ENCODE measurements at regions not wholly inside any gene's neighbourhood (a gene's known extent, or its start where the extent isn't known, plus 50 kb on each side); places are given as distances from the start of the nearest gene placed in this dataset.
"Not testable (repeated sequence)": the region's sequence is repeated elsewhere in the genome, so short reads cannot be mapped to it uniquely, and the experiment has no call there.

GRCh38 chr13:90632184-90632583, 715.3 kb upstream of the MIR17HG start:
- no peak overlapping the region for H3K27ac Mint-ChIP-seq
- H3K4me1 Mint-ChIP-seq = no peaks in the 10 kb centered on the region
- H3K4me3 Mint-ChIP-seq = no peak overlapping the region
- no peaks in the 10 kb centered on the region for H3K36me3 Mint-ChIP-seq
- peaks cover 1% of the 10 kb centered on the region for H3K27me3 Mint-ChIP-seq
- H3K9me3 Mint-ChIP-seq = peaks cover 10% of the 10 kb centered on the region

DNA sequence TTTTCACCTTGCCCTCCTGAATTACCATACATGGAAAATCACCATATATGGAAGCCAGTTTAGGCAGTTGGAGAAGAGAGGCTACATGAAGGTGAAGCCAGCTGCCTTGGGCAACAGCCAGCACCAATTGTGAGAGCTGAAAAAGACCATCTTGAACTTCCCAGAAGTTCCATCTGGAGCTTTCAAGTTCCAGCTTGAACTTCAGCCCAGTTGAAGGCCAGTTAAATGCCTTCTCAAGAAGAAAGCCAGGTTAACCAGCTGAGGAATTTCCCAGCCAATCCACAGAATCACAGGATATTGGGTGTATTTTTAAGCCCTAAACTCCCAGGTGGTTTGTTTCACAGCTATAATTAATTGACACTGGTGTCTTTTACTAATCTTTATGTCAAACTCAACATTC, 713.6 kb upstream of the MIR17HG start:
- no peaks in the 10 kb centered on the region for H3K36me3 Mint-ChIP-seq
- peaks cover 8% of the 10 kb centered on the region for H3K9me3 Mint-ChIP-seq
- H3K27ac Mint-ChIP-seq = no peak overlapping the region
- H3K4me1 Mint-ChIP-seq = no peaks in the 10 kb centered on the region
- H3K27me3 Mint-ChIP-seq = peaks cover 1% of the 10 kb centered on the region
- H3K4me3 Mint-ChIP-seq = no peak overlapping the region

GRCh38 chr13:90640976-90641375, 706.5 kb upstream of the MIR17HG start:
- Mint-ChIP-seq H3K27ac (no peak overlapping the region), H3K4me1 (no peaks in the 10 kb centered on the region), H3K4me3 (no peak overlapping the region), H3K9me3 (no peaks in the 10 kb centered on the region), H3K27me3 (no peaks in the 10 kb centered on the region), H3K36me3 (no peaks in the 10 kb centered on the region)

GRCh38 chr13:90641884-90642283, 705.6 kb upstream of the MIR17HG start:
- peaks cover 6% of the 10 kb centered on the region for H3K9me3 Mint-ChIP-seq

DNA sequence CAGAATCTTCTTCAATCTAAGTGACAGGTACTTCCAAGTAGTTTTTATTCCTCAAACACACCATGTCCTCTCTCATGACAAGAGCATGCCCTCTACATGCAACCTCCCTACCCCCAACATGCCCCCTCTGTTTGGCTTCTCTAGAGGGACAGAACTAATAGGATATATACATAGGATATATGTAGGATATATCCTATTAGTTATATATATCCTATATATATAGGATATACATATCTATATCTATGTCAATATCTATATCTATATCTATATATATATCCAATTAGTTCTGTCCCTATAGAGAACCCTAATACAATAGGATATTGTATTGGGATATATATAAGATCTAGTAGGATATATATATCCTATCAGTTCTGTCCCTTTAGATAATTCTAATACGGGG, 701.9 kb upstream of the MIR17HG start:
- Mint-ChIP-seq H3K27ac (no peak overlapping the region), H3K4me1 (no peaks in the 10 kb centered on the region), H3K27me3 (no peaks in the 10 kb centered on the region), H3K4me3 (no peak overlapping the region), H3K9me3 (peaks cover 14% of the 10 kb centered on the region), H3K36me3 (no peaks in the 10 kb centered on the region)

More at GRCh38 chr13:90641884-90642283, 705.6 kb upstream of the MIR17HG start:
- Mint-ChIP-seq H3K4me3 (no peak overlapping the region), H3K4me1 (no peaks in the 10 kb centered on the region), H3K27me3 (no peaks in the 10 kb centered on the region), H3K27ac (no peak overlapping the region), H3K36me3 (no peaks in the 10 kb centered on the region)

DNA sequence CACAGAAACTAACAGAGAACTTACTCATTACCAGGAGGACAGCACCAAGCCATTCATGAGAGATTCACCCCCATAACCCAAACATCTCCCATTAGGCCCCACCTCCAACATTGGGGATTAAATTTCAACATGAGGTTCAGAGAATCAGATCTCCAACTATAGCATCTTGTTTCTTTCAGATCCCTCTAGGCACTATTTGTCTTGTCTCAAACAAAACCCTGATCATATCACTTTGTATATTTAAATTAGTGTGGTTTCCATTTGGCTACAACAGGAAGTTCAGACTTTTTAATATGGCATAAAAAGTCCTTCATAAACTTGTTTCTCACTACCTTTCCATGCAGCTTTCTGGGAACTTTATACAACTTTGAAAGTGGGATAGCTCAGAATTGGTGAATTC, 699.0 kb upstream of the MIR17HG start:
- Mint-ChIP-seq H3K36me3 (no peaks in the 10 kb centered on the region), H3K4me1 (no peaks in the 10 kb centered on the region), H3K9me3 (peaks cover 30% of the 10 kb centered on the region)

DNA sequence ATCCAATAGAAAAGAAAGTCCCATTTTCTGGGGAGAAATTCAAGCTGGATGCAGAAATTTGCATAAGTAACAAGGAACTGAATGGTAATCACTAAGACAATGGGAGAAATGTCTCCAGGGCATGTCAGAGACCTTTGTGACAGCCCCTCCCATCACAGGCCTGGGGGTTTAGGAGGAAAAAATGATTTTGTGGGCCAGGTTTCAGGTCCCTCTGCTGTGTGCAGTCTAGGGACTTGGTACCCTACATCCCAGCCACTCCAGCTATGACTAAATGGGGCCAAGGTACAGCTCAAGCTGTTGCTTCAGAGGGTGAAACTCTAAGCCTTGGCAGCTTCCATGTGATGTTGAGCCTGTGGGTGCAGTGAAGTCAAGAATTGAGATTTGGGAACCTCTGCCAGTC, 695.5 kb upstream of the MIR17HG start:
- Mint-ChIP-seq H3K27ac (no peak overlapping the region), H3K4me3 (no peak overlapping the region), H3K4me1 (no peaks in the 10 kb centered on the region), H3K36me3 (no peaks in the 10 kb centered on the region), H3K27me3 (no peaks in the 10 kb centered on the region), H3K9me3 (peaks cover 27% of the 10 kb centered on the region)

More for the DNA sequence above, 699.0 kb upstream of the MIR17HG start:
- Mint-ChIP-seq H3K27ac (no peak overlapping the region), H3K27me3 (no peaks in the 10 kb centered on the region), H3K4me3 (no peak overlapping the region)

GRCh38 chr13:90654970-90655369, 692.5 kb upstream of the MIR17HG start:
- H3K4me3 Mint-ChIP-seq = no peak overlapping the region
- no peak overlapping the region for H3K27ac Mint-ChIP-seq
- no peaks in the 10 kb centered on the region for H3K27me3 Mint-ChIP-seq
- peaks cover 20% of the 10 kb centered on the region for H3K9me3 Mint-ChIP-seq
- no peaks in the 10 kb centered on the region for H3K36me3 Mint-ChIP-seq
- no peaks in the 10 kb centered on the region for H3K4me1 Mint-ChIP-seq

DNA sequence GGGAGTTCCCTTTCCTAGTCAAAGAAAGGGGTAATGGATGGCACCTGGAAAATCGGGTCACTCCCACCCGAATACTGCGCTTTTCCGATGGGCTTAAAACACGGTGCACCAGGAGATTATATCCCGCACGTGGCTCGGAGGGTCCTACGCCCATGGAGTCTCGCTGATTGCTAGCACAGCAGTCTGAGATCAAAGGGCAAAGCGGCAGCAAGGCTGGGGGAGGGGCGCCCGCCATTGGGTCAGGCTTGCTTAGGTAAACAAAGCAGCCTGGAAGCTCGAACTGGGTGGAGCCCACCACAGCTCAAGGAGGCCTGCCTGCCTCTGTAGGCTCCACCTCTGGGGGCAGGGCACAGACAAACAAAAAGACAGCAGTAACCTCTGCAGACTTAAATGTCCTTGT, 683.3 kb upstream of the MIR17HG start:
- not testable (repeated sequence) for H3K27ac Mint-ChIP-seq, H3K36me3 Mint-ChIP-seq, H3K27me3 Mint-ChIP-seq, H3K4me1 Mint-ChIP-seq, H3K9me3 Mint-ChIP-seq, H3K4me3 Mint-ChIP-seq

- Mint-ChIP-seq H3K4me3 (no peak overlapping the region), H3K27ac (no peak overlapping the region), H3K36me3 (no peaks in the 10 kb centered on the region), H3K4me1 (no peaks in the 10 kb centered on the region), H3K27me3 (no peaks in the 10 kb centered on the region), H3K9me3 (no peaks in the 10 kb centered on the region)
These were observed 673.7 kb upstream of the MIR17HG start for GRCh38 chr13:90673746-90674145.

DNA sequence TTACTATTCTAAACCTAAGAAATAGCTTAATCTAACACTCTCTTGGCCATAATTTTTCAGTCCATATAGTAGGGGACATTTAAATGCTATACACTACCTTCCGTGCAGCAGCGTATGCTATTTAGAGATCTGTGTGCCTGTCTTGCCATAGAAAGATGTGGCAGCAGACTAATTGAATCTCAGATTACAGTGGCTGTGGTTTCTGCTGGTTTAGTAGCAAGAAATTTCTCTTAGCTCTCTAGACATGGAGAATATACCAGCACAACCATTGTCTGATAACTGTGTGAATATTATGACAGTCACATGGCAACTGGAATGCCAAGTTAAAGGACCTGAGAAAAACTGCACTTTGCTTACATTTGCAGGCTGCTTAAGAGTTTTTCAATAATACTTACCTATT, 672.4 kb upstream of the MIR17HG start:
- Mint-ChIP-seq H3K36me3 (no peaks in the 10 kb centered on the region), H3K9me3 (no peaks in the 10 kb centered on the region), H3K27me3 (no peaks in the 10 kb centered on the region), H3K27ac (no peak overlapping the region), H3K4me3 (no peak overlapping the region), H3K4me1 (no peaks in the 10 kb centered on the region)

- Mint-ChIP-seq H3K9me3 (no peaks in the 10 kb centered on the region), H3K27ac (no peak overlapping the region), H3K4me3 (no peak overlapping the region), H3K36me3 (no peaks in the 10 kb centered on the region), H3K27me3 (no peaks in the 10 kb centered on the region), H3K4me1 (no peaks in the 10 kb centered on the region)
These were observed 666.7 kb upstream of the MIR17HG start for GRCh38 chr13:90680826-90681225.

GRCh38 chr13:90683711-90684131, 663.8 kb upstream of the MIR17HG start:
- Mint-ChIP-seq H3K36me3 (no peaks in the 10 kb centered on the region), H3K27ac (no peak overlapping the region), H3K4me1 (no peaks in the 10 kb centered on the region), H3K27me3 (no peaks in the 10 kb centered on the region), H3K4me3 (no peak overlapping the region), H3K9me3 (no peaks in the 10 kb centered on the region)

DNA sequence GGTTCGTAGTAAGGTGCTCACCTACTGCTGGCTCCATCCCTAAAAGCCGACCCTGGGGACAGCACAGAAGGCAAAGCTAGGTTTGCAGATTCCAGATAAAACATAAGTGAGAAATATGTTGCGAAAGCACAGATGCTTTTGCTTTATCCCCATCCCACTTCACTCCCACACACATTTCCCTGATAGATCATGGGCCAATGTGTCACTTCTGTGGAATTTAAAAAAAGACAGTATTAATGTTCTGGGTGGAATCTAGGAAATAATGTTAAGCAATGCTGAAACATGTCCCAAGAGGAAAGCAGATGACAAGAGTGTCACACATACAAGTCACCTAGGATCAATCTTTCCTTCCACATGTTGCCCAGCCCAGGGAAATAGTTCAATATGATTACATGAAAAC, 661.0 kb upstream of the MIR17HG start:
- no peaks in the 10 kb centered on the region for H3K4me1 Mint-ChIP-seq
- no peaks in the 10 kb centered on the region for H3K27me3 Mint-ChIP-seq
- no peaks in the 10 kb centered on the region for H3K36me3 Mint-ChIP-seq
- no peak overlapping the region for H3K4me3 Mint-ChIP-seq
- H3K27ac Mint-ChIP-seq = no peak overlapping the region
- H3K9me3 Mint-ChIP-seq = no peaks in the 10 kb centered on the region

DNA sequence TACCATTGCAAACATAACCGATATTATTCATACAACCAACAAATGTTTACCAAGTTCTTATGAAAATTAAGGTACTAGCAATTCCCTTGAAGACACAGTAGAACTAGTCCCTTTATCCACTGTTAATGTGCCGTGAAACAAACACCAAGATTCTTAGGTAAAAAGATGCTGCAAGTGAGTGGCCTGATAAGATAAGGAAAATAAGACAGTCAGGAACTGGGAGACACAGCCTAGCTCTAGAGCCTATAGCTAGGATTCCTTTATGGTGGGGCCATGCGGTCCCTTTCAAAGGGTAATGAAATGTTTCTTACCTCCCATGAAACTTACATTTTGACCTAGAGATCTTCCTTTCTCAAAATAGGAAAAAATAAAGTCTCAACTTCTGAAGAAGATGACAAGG, 658.4 kb upstream of the MIR17HG start:
- H3K27me3 Mint-ChIP-seq = no peaks in the 10 kb centered on the region
- no peaks in the 10 kb centered on the region for H3K36me3 Mint-ChIP-seq
- no peaks in the 10 kb centered on the region for H3K9me3 Mint-ChIP-seq
- H3K4me3 Mint-ChIP-seq = no peak overlapping the region
- no peak overlapping the region for H3K27ac Mint-ChIP-seq
- H3K4me1 Mint-ChIP-seq = no peaks in the 10 kb centered on the region

GRCh38 chr13:90690458-90691080, 656.9 kb upstream of the MIR17HG start:
- Mint-ChIP-seq H3K27me3 (no peaks in the 10 kb centered on the region), H3K4me3 (no peak overlapping the region), H3K9me3 (no peaks in the 10 kb centered on the region), H3K4me1 (no peaks in the 10 kb centered on the region), H3K27ac (no peak overlapping the region), H3K36me3 (no peaks in the 10 kb centered on the region)

DNA sequence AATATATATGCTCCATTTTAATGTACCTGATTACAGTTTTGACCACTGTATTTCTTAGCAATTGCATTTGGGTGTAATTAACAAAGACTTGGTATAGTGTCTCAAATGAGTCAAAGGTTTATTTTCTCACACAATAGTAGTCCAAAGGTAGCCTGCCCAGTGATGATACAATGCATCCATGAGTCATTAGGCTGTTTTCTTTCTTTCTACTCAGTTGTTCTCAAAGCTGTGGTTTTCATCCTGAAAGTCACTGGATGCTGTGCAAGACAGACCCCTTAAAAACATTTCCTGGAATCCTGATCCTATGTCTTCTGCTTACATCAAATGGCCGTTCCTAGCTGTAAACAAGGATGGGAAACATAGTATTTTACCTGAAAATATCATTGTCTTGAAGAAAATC, 651.2 kb upstream of the MIR17HG start:
- H3K4me1 Mint-ChIP-seq = no peaks in the 10 kb centered on the region
- H3K36me3 Mint-ChIP-seq = no peaks in the 10 kb centered on the region
- H3K27ac Mint-ChIP-seq = no peak overlapping the region
- no peaks in the 10 kb centered on the region for H3K27me3 Mint-ChIP-seq
- H3K9me3 Mint-ChIP-seq = no peaks in the 10 kb centered on the region
- no peak overlapping the region for H3K4me3 Mint-ChIP-seq

Measured in activated naive CD4-positive, alpha-beta T cell treated with anti-CD3 and anti-CD28 coated beads, Interleukin-2, amount 50 U/mL, for 24 hours (primary cell).